Liver (tissue), 3 donors: ENCODE measurements at regions not wholly inside any gene's neighbourhood (a gene's known extent, or its start where the extent isn't known, plus 50 kb on each side); places are given as distances from the start of the nearest gene placed in this dataset.

Source experiments
- ATF3 ChIP-seq: IDR thresholded peaks from 2 replicates; pipeline ENCODE4 v1.6.1; 2016; ENCODE audit warnings: antibody characterized with exemption
- CTCF ChIP-seq: fragments of 150-350 bp; IDR thresholded peaks from 2 replicates; pipeline ENCODE4 v1.5.1; 2017; ENCODE audit warnings: improper control_type of control experiment, low read depth, low read length; ENCODE audit not compliant: missing input control
- EGR1 ChIP-seq, 2 donors: IDR thresholded peaks; 2 replicates each; pipeline ENCODE4 v1.6.1; 2016 to 2018; ENCODE audit warnings: antibody characterized with exemption in 2 of 2, low read depth in 2 of 2
- GABPA ChIP-seq, 2 donors: IDR thresholded peaks in 1 of 2; conservative IDR thresholded peaks in 1 of 2; 2 replicates each; pipeline ENCODE4 v1.6.1; 2016; ENCODE audit warnings: antibody characterized with exemption in 2 of 2, mild to moderate bottlenecking in 1 of 2, moderate library complexity in 1 of 2
- JUND ChIP-seq, 2 donors: IDR thresholded peaks; 2 replicates each; pipeline ENCODE4 v1.6.1; 2016; ENCODE audit warnings: antibody characterized with exemption in 2 of 2
- MAX ChIP-seq: IDR thresholded peaks from 2 replicates; pipeline ENCODE4 v1.6.1; 2016; ENCODE audit warnings: antibody characterized with exemption
- RAD21 ChIP-seq, 2 donors: IDR thresholded peaks; 2 replicates each; pipeline ENCODE4 v1.6.1; 2016; ENCODE audit warnings: antibody characterized with exemption in 2 of 2, mild to moderate bottlenecking in 2 of 2
- REST ChIP-seq: IDR thresholded peaks from 2 replicates; pipeline ENCODE4 v1.6.1; 2016; ENCODE audit warnings: antibody characterized with exemption, mild to moderate bottlenecking
- RXRA ChIP-seq, 2 donors: IDR thresholded peaks; 2 replicates each; pipeline ENCODE4 v1.6.1; 2017 to 2018; ENCODE audit warnings: antibody characterized with exemption in 2 of 2, mild to moderate bottlenecking in 1 of 2
- SP1 ChIP-seq: IDR thresholded peaks from 2 replicates; pipeline ENCODE4 v1.6.1; 2018; ENCODE audit warnings: antibody characterized with exemption, mild to moderate bottlenecking
- TAF1 ChIP-seq: conservative IDR thresholded peaks from 2 replicates; pipeline ENCODE4 v1.6.1; 2016; ENCODE audit warnings: antibody characterized with exemption, mild to moderate bottlenecking
- YY1 ChIP-seq: IDR thresholded peaks from 2 replicates; pipeline ENCODE4 v1.6.1; 2016; ENCODE audit warnings: antibody characterized with exemption, mild to moderate bottlenecking
- ZBTB33 ChIP-seq: IDR thresholded peaks from 2 replicates; pipeline ENCODE4 v1.6.1; 2016; ENCODE audit warnings: antibody characterized with exemption
- donor health status: healthy.
- donor health status: healthy.

GRCh38 chr7:37590824-37591223, 92.7 kb upstream of the GPR141 start:
- TF ChIP-seq REST (no peak), CTCF (no peak), TAF1 (no peak), GABPA (IDR thresholded peaks at IDR 0.05 in 1 of 2, conservative IDR thresholded peaks at IDR 0.05 in 1 of 2) (no peak), YY1 (no peak), RAD21 (IDR thresholded peaks at IDR 0.05) (no peak), SP1 (no peak), MAX (no peak), ATF3 (no peak), EGR1 (IDR thresholded peaks at IDR 0.05; ENCODE audit: low read depth in 2 of 2) (no peak), ZBTB33 (no peak), JUND (IDR thresholded peaks at IDR 0.05) (no peak), RXRA (IDR thresholded peaks at IDR 0.05) (no peak)
